Fibroblast of lung (primary cell): ENCODE measurements at regions not wholly inside any gene's neighbourhood (a gene's known extent, or its start where the extent isn't known, plus 50 kb on each side); places are given as distances from the start of the nearest gene placed in this dataset.

Experiments
- EZH2 ChIP-seq: IDR thresholded peaks from 2 replicates; pipeline ENCODE4 v1.5.1; 2012; ENCODE audit warnings: low read length, control low read depth, mild to moderate bottlenecking; ENCODE audit errors: missing control alignments
- TF ChIP-seq, protein P1 (sequence below), 2 donors: IDR thresholded peaks in 1 of 2; conservative IDR thresholded peaks in 1 of 2; 1 replicate in 1 of 2; 2 replicates in 1 of 2; pipeline ENCODE4 v1.5.1; 2011 to 2012; ENCODE audit warnings: low read length in 2 of 2, control low read depth in 1 of 2, inconsistent platforms in 1 of 2, low read depth in 1 of 2, mild to moderate bottlenecking in 1 of 2

DNA sequence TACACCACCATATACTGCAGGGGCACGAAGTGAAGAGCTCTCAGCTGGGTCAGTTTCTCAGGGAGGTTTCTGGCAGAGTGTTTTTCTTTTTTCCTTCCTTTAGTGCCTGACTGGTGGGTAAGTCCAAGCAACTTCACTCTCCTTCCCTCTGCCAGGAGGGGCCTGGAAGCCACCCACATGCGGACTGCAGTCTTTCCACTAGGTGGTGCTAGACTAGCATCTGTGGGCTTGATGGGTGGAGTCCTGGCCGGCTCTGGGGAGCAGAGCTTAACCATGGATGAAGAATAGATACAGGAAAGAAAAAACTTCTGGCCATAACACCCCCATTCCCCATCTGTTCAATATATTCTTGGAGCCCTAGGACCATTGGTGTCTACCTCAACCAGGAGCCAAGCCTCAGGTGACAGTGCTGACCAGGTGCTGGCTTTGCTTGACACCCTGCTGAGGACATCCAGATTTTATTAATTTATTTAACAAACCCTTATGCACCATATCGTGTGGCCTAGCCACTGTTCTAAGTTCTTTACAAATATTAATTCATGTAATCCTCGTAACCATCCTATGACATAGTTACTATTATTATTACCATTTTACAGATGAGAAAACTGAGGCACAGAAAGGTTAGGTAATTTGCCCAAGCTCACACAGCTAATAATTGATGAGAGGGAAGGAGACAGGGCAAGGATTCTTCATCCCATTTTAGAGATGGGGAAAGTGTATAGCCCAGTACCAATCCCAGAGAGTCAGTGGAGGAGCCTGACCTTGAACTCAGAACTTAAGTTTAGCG is 126.7 kb upstream of the CSF3R start:
- TF ChIP-seq, protein P1, sequence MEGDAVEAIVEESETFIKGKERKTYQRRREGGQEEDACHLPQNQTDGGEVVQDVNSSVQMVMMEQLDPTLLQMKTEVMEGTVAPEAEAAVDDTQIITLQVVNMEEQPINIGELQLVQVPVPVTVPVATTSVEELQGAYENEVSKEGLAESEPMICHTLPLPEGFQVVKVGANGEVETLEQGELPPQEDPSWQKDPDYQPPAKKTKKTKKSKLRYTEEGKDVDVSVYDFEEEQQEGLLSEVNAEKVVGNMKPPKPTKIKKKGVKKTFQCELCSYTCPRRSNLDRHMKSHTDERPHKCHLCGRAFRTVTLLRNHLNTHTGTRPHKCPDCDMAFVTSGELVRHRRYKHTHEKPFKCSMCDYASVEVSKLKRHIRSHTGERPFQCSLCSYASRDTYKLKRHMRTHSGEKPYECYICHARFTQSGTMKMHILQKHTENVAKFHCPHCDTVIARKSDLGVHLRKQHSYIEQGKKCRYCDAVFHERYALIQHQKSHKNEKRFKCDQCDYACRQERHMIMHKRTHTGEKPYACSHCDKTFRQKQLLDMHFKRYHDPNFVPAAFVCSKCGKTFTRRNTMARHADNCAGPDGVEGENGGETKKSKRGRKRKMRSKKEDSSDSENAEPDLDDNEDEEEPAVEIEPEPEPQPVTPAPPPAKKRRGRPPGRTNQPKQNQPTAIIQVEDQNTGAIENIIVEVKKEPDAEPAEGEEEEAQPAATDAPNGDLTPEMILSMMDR (conservative IDR thresholded peaks at IDR 0.05 in 1 of 2, IDR thresholded peaks at IDR 0.05 in 1 of 2; ENCODE audit: low read depth in 1 of 2, low read length in 2 of 2), result peak; percentile 49 to 51
- no peak for TF ChIP-seq EZH2
